Mucosa of descending colon (tissue), 3 donors: ENCODE measurements at regions not wholly inside any gene's neighbourhood (a gene's known extent, or its start where the extent isn't known, plus 50 kb on each side); places are given as distances from the start of the nearest gene placed in this dataset.

ENCODE experiments used
- ATAC-seq: fragments of 200-7000 bp; cut with Tn5 transposase; one replicate; pipeline ENCODE4 v1.9.1; 2020; ENCODE audit warnings: mild to moderate bottlenecking, moderate library complexity
- DNase-seq, 3 donors: peaks; one replicate each; pipeline ENCODE4 v3.0.0-alpha.2; 2020
- H3K36me3 ChIP-seq: fragments of 200-600 bp; one replicate; pipeline ENCODE4 v1.8.0; 2021; ENCODE audit warnings: low read depth, mild to moderate bottlenecking
- H3K4me1 ChIP-seq: fragments of 200-600 bp; one replicate; pipeline ENCODE4 v1.8.0; 2021; ENCODE audit warnings: low read depth, mild to moderate bottlenecking
- H3K4me3 ChIP-seq: fragments of 200-600 bp; one replicate; pipeline ENCODE4 v1.8.0; 2021; ENCODE audit warnings: mild to moderate bottlenecking
- H3K9me3 ChIP-seq: fragments of 200-600 bp; one replicate; pipeline ENCODE4 v1.8.0; 2021; ENCODE audit warnings: mild to moderate bottlenecking
- intact Hi-C, 2 donors: fragments of 100-400 bp; cut with DNase I in 1 of 2; cut with micrococcal nuclease in 1 of 2; formaldehyde crosslinking; loops; one replicate each; pipeline versions ENCODE4 v1.11.0 to v1.11.1; 2022; cut with DNase I, micrococcal nuclease
- TF ChIP-seq, protein P1 (sequence below): fragments of 200-600 bp; IDR thresholded peaks from one replicate; pipeline ENCODE4 v1.8.0; 2022; ENCODE audit warnings: antibody characterized with exemption, mild to moderate bottlenecking
- donor health status: DM: no; HTN: no; CAD: no; lungs with moderate emphysema.
- donor health status: DM: no; HTN: no; CAD: no.
- donor health status: DM: no; HTN: yes; CAD: no.

- intact Hi-C loops: no loop called here
- TF ChIP-seq, protein P1, sequence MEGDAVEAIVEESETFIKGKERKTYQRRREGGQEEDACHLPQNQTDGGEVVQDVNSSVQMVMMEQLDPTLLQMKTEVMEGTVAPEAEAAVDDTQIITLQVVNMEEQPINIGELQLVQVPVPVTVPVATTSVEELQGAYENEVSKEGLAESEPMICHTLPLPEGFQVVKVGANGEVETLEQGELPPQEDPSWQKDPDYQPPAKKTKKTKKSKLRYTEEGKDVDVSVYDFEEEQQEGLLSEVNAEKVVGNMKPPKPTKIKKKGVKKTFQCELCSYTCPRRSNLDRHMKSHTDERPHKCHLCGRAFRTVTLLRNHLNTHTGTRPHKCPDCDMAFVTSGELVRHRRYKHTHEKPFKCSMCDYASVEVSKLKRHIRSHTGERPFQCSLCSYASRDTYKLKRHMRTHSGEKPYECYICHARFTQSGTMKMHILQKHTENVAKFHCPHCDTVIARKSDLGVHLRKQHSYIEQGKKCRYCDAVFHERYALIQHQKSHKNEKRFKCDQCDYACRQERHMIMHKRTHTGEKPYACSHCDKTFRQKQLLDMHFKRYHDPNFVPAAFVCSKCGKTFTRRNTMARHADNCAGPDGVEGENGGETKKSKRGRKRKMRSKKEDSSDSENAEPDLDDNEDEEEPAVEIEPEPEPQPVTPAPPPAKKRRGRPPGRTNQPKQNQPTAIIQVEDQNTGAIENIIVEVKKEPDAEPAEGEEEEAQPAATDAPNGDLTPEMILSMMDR: no peak
- Histone ChIP-seq H3K4me1 (peaks cover 5% of the 10 kb centered on the region), H3K9me3 (no peaks in the 10 kb centered on the region), H3K36me3 (no peaks in the 10 kb centered on the region), H3K4me3 (no peak overlapping the region)
- no peak for DNase-seq
- ATAC-seq: no peak
Observed at GRCh38 chr17:62193249-62193648, 128.2 kb upstream of the MED13 start.

- no peaks in the 10 kb centered on the region for H3K36me3 ChIP-seq
Observed at GRCh38 chr17:62191390-62192361, 126.6 kb upstream of the MED13 start.

DNA sequence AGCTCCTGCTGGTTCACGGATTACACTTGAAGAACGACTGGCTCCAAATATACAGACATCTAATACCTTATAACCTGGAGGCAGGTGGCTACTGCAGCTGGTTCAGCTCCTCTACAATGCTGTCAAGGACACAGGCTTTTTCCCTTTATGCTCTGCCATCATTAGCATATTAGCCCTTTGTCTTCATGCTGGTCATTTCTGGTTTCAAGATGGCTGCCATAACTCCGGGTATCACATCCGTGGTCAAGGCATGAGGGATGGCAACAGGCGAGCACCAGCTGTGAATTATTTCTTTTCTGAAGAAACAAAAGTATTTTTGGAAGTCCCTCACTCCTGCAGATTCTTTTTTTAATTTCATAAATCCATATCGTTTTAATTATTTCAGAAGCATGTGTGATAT, 124.3 kb upstream of the MED13 start:
- peaks cover 7% of the 10 kb centered on the region for H3K4me1 ChIP-seq
- H3K9me3 ChIP-seq: no peaks in the 10 kb centered on the region
- intact Hi-C loops: no loop called here
- ATAC-seq: no peak
- H3K36me3 ChIP-seq: no peaks in the 10 kb centered on the region
- TF ChIP-seq, protein P1: no peak
- no peak for DNase-seq
- H3K4me3 ChIP-seq: no peak overlapping the region

More at GRCh38 chr17:62191390-62192361, 126.6 kb upstream of the MED13 start:
- H3K4me3 ChIP-seq: no peak overlapping the region
- ATAC-seq: no peak
- intact Hi-C loops: no loop called here
- H3K4me1 ChIP-seq: peaks cover 7% of the 10 kb centered on the region
- DNase-seq: no peak
- no peaks in the 10 kb centered on the region for H3K9me3 ChIP-seq
- TF ChIP-seq, protein P1: no peak

DNA sequence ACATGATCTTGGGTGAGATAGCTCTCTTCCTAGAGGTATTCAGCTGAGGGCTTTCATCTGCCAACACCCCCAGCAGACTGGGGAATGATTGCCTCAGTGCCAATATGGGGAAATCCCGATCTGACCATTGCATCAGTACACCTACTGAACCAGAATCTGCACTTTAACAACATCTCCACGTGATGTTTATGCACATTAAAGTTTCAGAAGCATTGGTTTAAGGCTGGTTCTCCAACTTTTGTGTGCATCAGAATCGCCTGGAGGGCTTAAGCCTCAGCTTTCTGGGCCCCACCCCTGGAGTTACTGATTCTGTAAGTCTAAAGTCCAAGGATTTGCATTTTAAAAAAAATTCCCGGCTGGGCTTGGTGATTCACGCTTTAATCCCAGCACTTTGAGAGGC, 123.6 kb upstream of the MED13 start:
- peak; percentile 89 for ATAC-seq
- no peak overlapping the region for H3K4me3 ChIP-seq
- intact Hi-C loops: no loop called here
- DNase-seq: peak in 2 of 3 donors; percentile 50 to 74
- no peaks in the 10 kb centered on the region for H3K36me3 ChIP-seq
- no peaks in the 10 kb centered on the region for H3K9me3 ChIP-seq
- TF ChIP-seq, protein P1: no peak
- peaks cover 7% of the 10 kb centered on the region for H3K4me1 ChIP-seq

DNA sequence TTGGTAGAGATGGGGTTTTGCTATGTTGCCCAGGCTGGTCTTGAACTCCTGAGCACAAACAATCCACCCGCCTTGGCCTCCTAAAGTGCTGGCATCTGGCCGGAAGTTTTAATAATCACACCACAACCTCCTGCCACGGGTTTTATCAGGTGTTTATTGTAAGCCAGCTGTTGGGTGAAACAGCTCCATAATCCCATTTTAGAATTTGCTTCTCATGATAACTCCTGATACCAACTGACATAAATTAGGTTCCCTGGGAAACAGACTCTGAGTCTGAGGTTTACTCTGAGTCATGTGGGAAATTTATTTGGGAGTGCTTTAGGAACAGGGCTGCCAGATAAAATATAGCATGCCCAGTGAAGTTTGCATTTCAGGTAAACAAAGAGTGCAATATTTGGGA, 122.6 kb upstream of the MED13 start:
- Histone ChIP-seq H3K4me1 (peaks cover 7% of the 10 kb centered on the region), H3K4me3 (no peak overlapping the region), H3K36me3 (no peaks in the 10 kb centered on the region), H3K9me3 (no peaks in the 10 kb centered on the region)
- intact Hi-C loops: no loop called here
- peak; percentile 71 for ATAC-seq
- DNase-seq: peak in 1 of 3 donors; percentile 37
- TF ChIP-seq, protein P1: no peak
